HepG2 (cell line): ENCODE measurements at regions not wholly inside any gene's neighbourhood (a gene's known extent, or its start where the extent isn't known, plus 50 kb on each side); places are given as distances from the start of the nearest gene placed in this dataset.
A peak's percentile ranks its signal among the peaks of the same experiment; 100 is the strongest.

Experiments used
- ATAC-seq: fragments of 200-7000 bp; cut with Tn5 transposase; 3 replicates; pipeline ENCODE4 v1.9.1; 2020; ENCODE audit warnings: mild to moderate bottlenecking, moderate library complexity
- BruUV-seq: library from RNA; stranded (reverse); fragments of 400-500 nt; replicated peaks from 2 replicates; lab custom pipeline; 2021; lab: Mats Ljungman, UMichigan
- CTCF ChIA-PET: fragments of 300-600 bp; formaldehyde crosslinking; extraction: SDS; loops from one replicate; lab custom pipeline; 2021; ENCODE audit warnings: low total read pairs, inconsistent platforms, low intra/inter-chr PET ratio; lab: Yijun Ruan, JAX
- POLR2A ChIA-PET: fragments of 350-600 bp; sonication (Branson Sonifier 250); formaldehyde crosslinking; loops from one replicate; lab custom pipeline; 2020; ENCODE audit warnings: antibody characterized with exemption, inconsistent platforms; lab: Yijun Ruan, JAX
- DNase-seq: peaks from one replicate; pipeline ENCODE4 v3.0.0-alpha.2; 2015; ENCODE audit warnings: low spot score
- FAIRE-seq: peaks from 3 replicates; lab custom pipeline; 2011; peaks lifted over from hg19 to GRCh38; lab: Jason Lieb, UNC
- H2AFZ ChIP-seq: one replicate; pipeline ENCODE4 v1.6.1; 2011; ENCODE audit warnings: low read length, inconsistent platforms
- H3K27ac ChIP-seq: fragments of 300-600 bp; 3 replicates; pipeline ENCODE4 v1.8.0; 2011; ENCODE audit warnings: mixed run types, mild to moderate bottlenecking, mixed read lengths, low read length, inconsistent platforms; ENCODE audit not compliant: insufficient read depth; ENCODE audit errors: extremely low read length
- H3K27me3 ChIP-seq, 2 experiments: fragments of 200-600 bp in 1 of 2; 2 replicates in 1 of 2; 3 replicates in 1 of 2; pipeline versions ENCODE4 v1.6.0 to v1.8.0; 2011; ENCODE audit warnings: low read length in 2 of 2, mild to moderate bottlenecking in 2 of 2, moderate library complexity in 2 of 2, inconsistent platforms in 1 of 2; ENCODE audit not compliant: insufficient read depth in 2 of 2, control insufficient read depth in 1 of 2
- H3K36me3 ChIP-seq, 2 experiments: fragments of 200-600 bp in 1 of 2; replicated peaks in 1 of 2; 2 replicates in 1 of 2; 3 replicates in 1 of 2; pipeline versions ENCODE4 v1.5.1 to v1.8.0; 2011; ENCODE audit warnings: low read length in 2 of 2, inconsistent platforms in 1 of 2; ENCODE audit not compliant: insufficient read depth in 2 of 2, control insufficient read depth in 1 of 2
- H3K4me1 ChIP-seq: 2 replicates; pipeline ENCODE4 v1.5.1; 2012; ENCODE audit warnings: low read length, inconsistent platforms; ENCODE audit not compliant: insufficient read depth
- H3K4me2 ChIP-seq: 2 replicates; pipeline ENCODE4 v1.6.0; 2011; ENCODE audit warnings: low read depth, low read length, inconsistent platforms
- H3K4me3 ChIP-seq, 3 experiments: fragments of 200-600 bp in 1 of 3; sonication (generic), shearing (Covaris generic) in 1 of 3; replicated peaks in 1 of 3; 2 replicates each; pipeline ENCODE4 v1.5.1; 2011 to 2016; ENCODE audit warnings: low read length in 3 of 3, inconsistent platforms in 2 of 3, low read depth in 2 of 3, mild to moderate bottlenecking in 2 of 3, control low read depth in 1 of 3, mixed read lengths in 1 of 3; ENCODE audit not compliant: insufficient read depth in 1 of 3
- H3K79me2 ChIP-seq: one replicate; pipeline ENCODE4 v1.6.1; 2011; ENCODE audit warnings: low read length, inconsistent platforms; ENCODE audit not compliant: insufficient read depth
- H3K9ac ChIP-seq: 2 replicates; pipeline ENCODE4 v1.6.0; 2011; ENCODE audit warnings: mild to moderate bottlenecking, low read depth, low read length, inconsistent platforms; ENCODE audit not compliant: insufficient read depth
- H3K9me3 ChIP-seq: 2 replicates; pipeline ENCODE4 v1.5.1; 2012; ENCODE audit warnings: mild to moderate bottlenecking, low read length
- H4K20me1 ChIP-seq: 2 replicates; pipeline ENCODE4 v1.6.0; 2011; ENCODE audit warnings: inconsistent platforms, mild to moderate bottlenecking, low read length, moderate library complexity; ENCODE audit not compliant: insufficient read depth
- CEBPB ChIP-seq: IDR thresholded peaks from 2 replicates; pipeline ENCODE4 v1.6.1; 2011; ENCODE audit warnings: low read depth, low read length, improper control_type of control experiment, borderline replicate concordance
- MYNN ChIP-seq: sonication (generic); formaldehyde crosslinking; IDR thresholded peaks from 2 replicates; pipeline ENCODE4 v1.4.0; 2020; ENCODE audit warnings: mild to moderate bottlenecking, low read depth, missing genetic modification reagents
- SMAD1 ChIP-seq: sonication (generic); formaldehyde crosslinking; IDR thresholded peaks from 2 replicates; pipeline ENCODE4 v1.4.0; 2020; ENCODE audit warnings: missing genetic modification reagents, low read depth, mild to moderate bottlenecking, borderline replicate concordance
- WGBS: methylation state at CpG from one replicate; pipeline ENCODE4 v1.1.6; 2017; ENCODE audit warnings: low lambda C conversion rate; 5-methylcytosine and 5-hydroxymethylcytosine counted together
- in situ Hi-C: cut with HindIII; loops from 2 replicates; pipeline ENCODE4 v1.10.0; 2017; ENCODE audit warnings: low pct_unique_long_range_greater_than_20kb; ENCODE audit not compliant: extremely low pct_ligation_motif_present
- intact Hi-C: fragments of 100-400 bp; cut with micrococcal nuclease; formaldehyde crosslinking; loops from one replicate; pipeline ENCODE4 v1.10.0; 2022; ENCODE audit not compliant: unreplicated experiment
- TF ChIP-seq, protein P1 (sequence below): sonication (generic); formaldehyde crosslinking; IDR thresholded peaks from 2 replicates; pipeline ENCODE4 v1.5.0; 2020; ENCODE audit warnings: mild to moderate bottlenecking, missing genetic modification reagents
- TF ChIP-seq, protein P2 (sequence below): sonication (generic); formaldehyde crosslinking; IDR thresholded peaks from 2 replicates; pipeline ENCODE4 v1.8.0; 2022; ENCODE audit warnings: mild to moderate bottlenecking, missing genetic modification reagents
- TF ChIP-seq, protein P3 (sequence below): sonication (generic); formaldehyde crosslinking; IDR thresholded peaks from 2 replicates; pipeline ENCODE4 v1.5.0; 2020; ENCODE audit warnings: mild to moderate bottlenecking, low read depth, missing genetic modification reagents, borderline replicate concordance

DNA sequence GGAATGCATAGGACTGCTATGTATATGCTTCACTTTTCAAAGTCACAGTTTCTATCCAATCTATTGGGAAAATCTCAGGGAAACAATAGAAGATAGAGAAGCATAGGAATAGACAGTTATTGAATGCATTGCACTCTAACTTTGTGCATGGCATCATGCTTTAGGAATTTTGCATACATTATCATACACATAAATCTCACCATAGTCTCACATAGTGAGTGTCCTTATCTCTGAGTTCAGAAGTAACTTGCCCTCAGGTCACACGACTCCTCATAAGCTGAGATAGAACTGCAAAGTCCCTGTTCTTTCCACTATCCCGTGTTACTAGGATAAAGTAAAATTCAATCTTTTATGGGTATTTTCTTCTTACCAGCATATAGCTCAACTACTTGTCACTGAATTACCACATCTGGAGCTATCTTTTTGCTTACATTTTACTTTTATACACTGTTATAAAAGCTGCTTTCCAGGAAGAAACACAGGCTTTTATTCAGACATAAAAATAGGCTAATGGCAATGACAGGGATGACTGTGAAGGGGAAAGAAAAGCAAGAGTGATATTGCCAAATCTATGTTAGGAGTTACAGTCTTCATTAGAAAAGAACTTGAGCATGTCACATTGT, 666.9 kb downstream of the XIRP2 start:
- Histone ChIP-seq H3K4me1 (no peaks in the 10 kb centered on the region; the same call in 1 of the 2 replicates), H4K20me1 (no peaks in the 10 kb centered on the region), H3K4me3 (no peak overlapping the region), H2AFZ (no peak overlapping the region), H3K4me2 (no peak overlapping the region), H3K79me2 (no peaks in the 10 kb centered on the region), H3K27ac (no peak overlapping the region)
- ChIA-PET POLR2A (no interaction called here), CTCF (no interaction called here)
- FAIRE-seq, result no peak
- intact Hi-C loops (loop anchor here (10.0 kb wide), 1 partner anchor 660 kb away; no protein-coding TSS in a partner anchor), in situ Hi-C loops (no loop called here)
- 18% methylated on average over 2 of the region's 2 CpGs for WGBS
- TF ChIP-seq CEBPB, result peak; percentile 17; the same call in 1 of the 2 replicates
- TF ChIP-seq, protein P1, sequence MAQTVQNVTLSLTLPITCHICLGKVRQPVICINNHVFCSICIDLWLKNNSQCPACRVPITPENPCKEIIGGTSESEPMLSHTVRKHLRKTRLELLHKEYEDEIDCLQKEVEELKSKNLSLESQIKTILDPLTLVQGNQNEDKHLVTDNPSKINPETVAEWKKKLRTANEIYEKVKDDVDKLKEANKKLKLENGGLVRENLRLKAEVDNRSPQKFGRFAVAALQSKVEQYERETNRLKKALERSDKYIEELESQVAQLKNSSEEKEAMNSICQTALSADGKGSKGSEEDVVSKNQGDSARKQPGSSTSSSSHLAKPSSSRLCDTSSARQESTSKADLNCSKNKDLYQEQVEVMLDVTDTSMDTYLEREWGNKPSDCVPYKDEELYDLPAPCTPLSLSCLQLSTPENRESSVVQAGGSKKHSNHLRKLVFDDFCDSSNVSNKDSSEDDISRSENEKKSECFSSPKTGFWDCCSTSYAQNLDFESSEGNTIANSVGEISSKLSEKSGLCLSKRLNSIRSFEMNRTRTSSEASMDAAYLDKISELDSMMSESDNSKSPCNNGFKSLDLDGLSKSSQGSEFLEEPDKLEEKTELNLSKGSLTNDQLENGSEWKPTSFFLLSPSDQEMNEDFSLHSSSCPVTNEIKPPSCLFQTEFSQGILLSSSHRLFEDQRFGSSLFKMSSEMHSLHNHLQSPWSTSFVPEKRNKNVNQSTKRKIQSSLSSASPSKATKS (CRISPR knock-in tag), result no peak
- TF ChIP-seq, protein P2, sequence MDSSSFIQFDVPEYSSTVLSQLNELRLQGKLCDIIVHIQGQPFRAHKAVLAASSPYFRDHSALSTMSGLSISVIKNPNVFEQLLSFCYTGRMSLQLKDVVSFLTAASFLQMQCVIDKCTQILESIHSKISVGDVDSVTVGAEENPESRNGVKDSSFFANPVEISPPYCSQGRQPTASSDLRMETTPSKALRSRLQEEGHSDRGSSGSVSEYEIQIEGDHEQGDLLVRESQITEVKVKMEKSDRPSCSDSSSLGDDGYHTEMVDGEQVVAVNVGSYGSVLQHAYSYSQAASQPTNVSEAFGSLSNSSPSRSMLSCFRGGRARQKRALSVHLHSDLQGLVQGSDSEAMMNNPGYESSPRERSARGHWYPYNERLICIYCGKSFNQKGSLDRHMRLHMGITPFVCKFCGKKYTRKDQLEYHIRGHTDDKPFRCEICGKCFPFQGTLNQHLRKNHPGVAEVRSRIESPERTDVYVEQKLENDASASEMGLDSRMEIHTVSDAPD (CRISPR knock-in tag), result no peak
- TF ChIP-seq, all 625 proteins: peak for 1
- no peaks in the 10 kb centered on the region for H3K36me3 ChIP-seq
- no peak for ATAC-seq
- no TSS peak for BruUV-seq
- no peak for DNase-seq
- H3K27me3 ChIP-seq, result no peaks in the 10 kb centered on the region
- no peaks in the 10 kb centered on the region for H3K9me3 ChIP-seq
- no peak overlapping the region for H3K9ac ChIP-seq

DNA sequence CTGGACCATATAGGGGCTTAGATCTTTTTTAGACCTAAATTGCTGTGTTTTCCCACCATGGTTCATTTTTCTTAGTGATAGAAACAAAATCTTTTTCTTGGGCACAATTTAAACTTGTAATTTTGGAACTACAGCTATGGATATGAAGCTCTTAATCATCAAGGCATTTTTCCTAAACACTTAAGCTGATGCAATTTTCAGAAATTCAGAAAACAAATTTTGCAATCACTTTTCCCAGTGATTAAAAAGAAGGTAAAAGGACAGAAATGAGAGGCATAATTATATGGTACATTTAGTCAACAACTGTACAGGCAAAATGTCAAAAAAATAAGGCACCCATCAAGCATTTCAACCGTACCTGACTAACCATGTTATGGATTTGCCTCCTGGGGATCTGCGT, 665.4 kb downstream of the XIRP2 start:
- Histone ChIP-seq H3K4me1 (no peaks in the 10 kb centered on the region; the same call in 1 of the 2 replicates), H3K36me3 (no peaks in the 10 kb centered on the region), H3K9ac (no peak overlapping the region), H3K27ac (no peak overlapping the region), H4K20me1 (no peaks in the 10 kb centered on the region), H3K4me3 (no peak overlapping the region), H3K27me3 (no peaks in the 10 kb centered on the region), H3K9me3 (no peaks in the 10 kb centered on the region), H3K4me2 (no peak overlapping the region), H3K79me2 (no peaks in the 10 kb centered on the region), H2AFZ (no peak overlapping the region)
- BruUV-seq, result no TSS peak
- 18% methylated on average over 2 of the region's 2 CpGs for WGBS
- ATAC-seq, result no peak
- ChIA-PET POLR2A (no interaction called here), CTCF (no interaction called here)
- FAIRE-seq, result no peak
- in situ Hi-C loops (no loop called here), intact Hi-C loops (loop anchor here (10.0 kb wide), 1 partner anchor 659 kb away; no protein-coding TSS in a partner anchor)
- DNase-seq, result no peak
- TF ChIP-seq MYNN (CRISPR knock-in tag), result no peak
- no peak for TF ChIP-seq SMAD1 (CRISPR knock-in tag)
- TF ChIP-seq, protein P3, sequence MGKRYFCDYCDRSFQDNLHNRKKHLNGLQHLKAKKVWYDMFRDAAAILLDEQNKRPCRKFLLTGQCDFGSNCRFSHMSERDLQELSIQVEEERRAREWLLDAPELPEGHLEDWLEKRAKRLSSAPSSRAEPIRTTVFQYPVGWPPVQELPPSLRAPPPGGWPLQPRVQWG (CRISPR knock-in tag), result no peak
